HEK293 (cell line): ENCODE measurements at regions not wholly inside any gene's neighbourhood (a gene's known extent, or its start where the extent isn't known, plus 50 kb on each side); places are given as distances from the start of the nearest gene placed in this dataset.

Source experiments
- CTCF ChIA-PET: fragments of 350-600 bp; formaldehyde crosslinking; extraction: SDS; loops from one replicate; lab custom pipeline; 2021; ENCODE audit warnings: antibody characterized with exemption; lab: Yijun Ruan, JAX
- POLR2A ChIA-PET: fragments of 300-600 bp; formaldehyde crosslinking; extraction: SDS; loops from one replicate; lab custom pipeline; 2020; ENCODE audit warnings: antibody characterized with exemption, inconsistent platforms; lab: Yijun Ruan, JAX
- H3K27ac ChIP-seq: fragments of 200-500 bp; sonication (Bioruptor generic); 2 replicates; pipeline ENCODE4 v1.5.1; 2014; ENCODE audit warnings: low read depth, low read length, control low read depth, inconsistent platforms; ENCODE audit errors: extremely low read depth
- H3K36me3 ChIP-seq, 2 experiments: fragments of 200-500 bp in 1 of 2; sonication (Bioruptor generic) in 1 of 2; 1 replicate in 1 of 2; 2 replicates in 1 of 2; pipeline ENCODE4 v1.5.1; 2014 to 2017; ENCODE audit warnings: inconsistent platforms in 2 of 2, low read length in 2 of 2; ENCODE audit not compliant: control insufficient read depth in 2 of 2, insufficient read depth in 1 of 2
- H3K4me1 ChIP-seq: fragments of 200-500 bp; sonication (Bioruptor generic); 2 replicates; pipeline ENCODE4 v1.5.1; 2014; ENCODE audit warnings: mild to moderate bottlenecking, low read length, inconsistent platforms; ENCODE audit not compliant: control insufficient read depth, insufficient read depth
- H3K4me3 ChIP-seq: 2 replicates; pipeline ENCODE4 v1.5.1; 2011; ENCODE audit warnings: low read depth, mild to moderate bottlenecking, control low read depth, low read length, moderate library complexity
- H3K9me3 ChIP-seq: fragments of 200-500 bp; sonication (Bioruptor generic); 2 replicates; pipeline ENCODE4 v1.5.1; 2014; ENCODE audit warnings: low read depth, low read length, inconsistent platforms; ENCODE audit not compliant: control insufficient read depth, insufficient read depth
- BCL11A ChIP-seq: fragments of 450-650 bp; formaldehyde crosslinking; IDR thresholded peaks from 2 replicates; pipeline ENCODE4 v1.5.1; 2016; ENCODE audit warnings: low read depth, missing biosample characterization, missing genetic modification characterization
- HIC1 ChIP-seq: fragments of 450-650 bp; formaldehyde crosslinking; IDR thresholded peaks from 2 replicates; pipeline ENCODE4 v1.5.1; 2016; ENCODE audit warnings: missing biosample characterization, missing genetic modification characterization
- MEIS1 ChIP-seq: sonication (generic); formaldehyde crosslinking; IDR thresholded peaks from 2 replicates; pipeline ENCODE4 v1.8.1; 2022; ENCODE audit warnings: missing genetic modification reagents, mild to moderate bottlenecking, borderline replicate concordance
- PRDM6 ChIP-seq: fragments of 450-650 bp; formaldehyde crosslinking; IDR thresholded peaks from 2 replicates; pipeline ENCODE4 v1.5.1; 2017; ENCODE audit warnings: missing biosample characterization, missing genetic modification characterization
- WT1 ChIP-seq: fragments of 450-650 bp; formaldehyde crosslinking; IDR thresholded peaks from 2 replicates; pipeline ENCODE4 v1.5.1; 2016; ENCODE audit warnings: missing biosample characterization, missing genetic modification characterization
- ZBTB26 ChIP-seq: fragments of 450-650 bp; formaldehyde crosslinking; optimal IDR thresholded peaks from 2 replicates; pipeline ENCODE3; 2016; ENCODE audit warnings: missing biosample characterization, mild to moderate bottlenecking, missing genetic modification characterization
- ZEB2 ChIP-seq: fragments of 450-650 bp; formaldehyde crosslinking; IDR thresholded peaks from 2 replicates; pipeline ENCODE4 v1.5.1; 2016; ENCODE audit warnings: missing biosample characterization, missing genetic modification characterization
- ZFHX2 ChIP-seq: fragments of 450-650 bp; formaldehyde crosslinking; conservative IDR thresholded peaks from 2 replicates; pipeline ENCODE4 v1.5.1; 2016; ENCODE audit warnings: missing biosample characterization, missing genetic modification characterization
- ZNF16 ChIP-seq: fragments of 450-650 bp; formaldehyde crosslinking; IDR thresholded peaks from 2 replicates; pipeline ENCODE4 v1.5.1; 2016; ENCODE audit warnings: low read depth, missing biosample characterization, missing genetic modification characterization
- ZNF223 ChIP-seq: fragments of 450-650 bp; formaldehyde crosslinking; IDR thresholded peaks from 2 replicates; pipeline ENCODE4 v1.5.1; 2016; ENCODE audit warnings: missing biosample characterization, missing genetic modification characterization
- ZNF391 ChIP-seq: fragments of 450-650 bp; formaldehyde crosslinking; IDR thresholded peaks from 2 replicates; pipeline ENCODE4 v1.5.1; 2016; ENCODE audit warnings: low read depth, missing biosample characterization, missing genetic modification characterization, borderline replicate concordance
- ZNF394 ChIP-seq: fragments of 450-650 bp; formaldehyde crosslinking; IDR thresholded peaks from 2 replicates; pipeline ENCODE4 v1.5.1; 2016; ENCODE audit warnings: missing biosample characterization, missing genetic modification characterization, mild to moderate bottlenecking, moderate library complexity, borderline replicate concordance
- ZNF404 ChIP-seq: fragments of 450-650 bp; formaldehyde crosslinking; IDR thresholded peaks from 2 replicates; pipeline ENCODE4 v1.5.1; 2017; ENCODE audit warnings: missing biosample characterization, missing genetic modification characterization
- ZNF449 ChIP-seq: fragments of 450-650 bp; formaldehyde crosslinking; IDR thresholded peaks from 2 replicates; pipeline ENCODE4 v1.5.1; 2017; ENCODE audit warnings: missing biosample characterization, mild to moderate bottlenecking, missing genetic modification characterization, moderate library complexity
- ZNF473 ChIP-seq: fragments of 450-650 bp; formaldehyde crosslinking; IDR thresholded peaks from 2 replicates; pipeline ENCODE4 v1.5.1; 2017; ENCODE audit warnings: missing biosample characterization, missing genetic modification characterization
- ZNF530 ChIP-seq: fragments of 450-650 bp; formaldehyde crosslinking; IDR thresholded peaks from 2 replicates; pipeline ENCODE4 v1.5.1; 2016; ENCODE audit warnings: low read depth, missing biosample characterization, missing genetic modification characterization
- ZNF791 ChIP-seq: fragments of 450-650 bp; formaldehyde crosslinking; IDR thresholded peaks from 2 replicates; pipeline ENCODE4 v1.5.1; 2016; ENCODE audit warnings: missing biosample characterization, missing genetic modification characterization
- ZSCAN5A ChIP-seq: fragments of 450-650 bp; formaldehyde crosslinking; IDR thresholded peaks from 2 replicates; pipeline ENCODE4 v1.5.1; 2016; ENCODE audit warnings: missing biosample characterization, missing genetic modification characterization

GRCh38 chr1:90509225-90510048 lies 207.7 kb downstream of the BARHL2 start (continued):
- TF ChIP-seq ZNF16 (tag by site-specific recombination) = no peak
- TF ChIP-seq ZNF404 (tag by site-specific recombination) = no peak

- no peaks in the 10 kb centered on the region; the same call in 1 of the 2 replicates for H3K4me1 ChIP-seq
- H3K9me3 ChIP-seq = no peaks in the 10 kb centered on the region
- ChIA-PET POLR2A (no interaction called here), CTCF (interaction anchor here (0.6 kb wide), 1 partner anchor 203 kb away, joined by 3 read pairs; no protein-coding TSS in a partner anchor)
- H3K4me3 ChIP-seq = no peak overlapping the region
- no peaks in the 10 kb centered on the region for H3K36me3 ChIP-seq
- TF ChIP-seq ZEB2 (tag by site-specific recombination) (no peak), ZNF530 (tag by site-specific recombination) (no peak), ZFHX2 (tag by site-specific recombination) (no peak), ZNF394 (tag by site-specific recombination) (no peak), ZNF791 (tag by site-specific recombination) (no peak), ZNF391 (no peak), ZSCAN5A (tag by site-specific recombination) (no peak), ZNF473 (tag by site-specific recombination) (no peak), BCL11A (tag by site-specific recombination) (no peak), WT1 (tag by site-specific recombination) (no peak), ZBTB26 (tag by site-specific recombination) (no peak), PRDM6 (no peak), ZNF449 (tag by site-specific recombination) (no peak), HIC1 (tag by site-specific recombination) (no peak), MEIS1 (CRISPR knock-in tag) (no peak), ZNF223 (tag by site-specific recombination) (no peak)
- H3K27ac ChIP-seq = no peak overlapping the region
Measured at GRCh38 chr1:90508376-90509167, 208.5 kb downstream of the BARHL2 start.
